H1 (cell line): ENCODE measurements at regions not wholly inside any gene's neighbourhood (a gene's known extent, or its start where the extent isn't known, plus 50 kb on each side); places are given as distances from the start of the nearest gene placed in this dataset.

Experiments used
- CTCF ChIA-PET: fragments of 300-600 bp; sonication (Branson Sonifier 250); formaldehyde crosslinking; loops from one replicate; lab custom pipeline; 2021; ENCODE audit not compliant: partially characterized antibody; lab: Charles Lee
- POLR2A ChIA-PET: fragments of 300-600 bp; sonication (Branson Sonifier 250); formaldehyde crosslinking; loops from one replicate; lab custom pipeline; 2021; ENCODE audit warnings: inconsistent platforms; ENCODE audit not compliant: partially characterized antibody; lab: Charles Lee
- DNase-seq, 2 experiments: peaks; one replicate each; pipeline versions ENCODE4 v3.0.0 to v3.0.0-alpha.2; 2010 to 2022; ENCODE audit warnings: low spot score in 2 of 2, low read depth in 1 of 2, mixed read lengths in 1 of 2
- FAIRE-seq: peaks from 2 replicates; lab custom pipeline; 2011; peaks lifted over from hg19 to GRCh38; lab: Jason Lieb, UNC
- H2AFZ ChIP-seq: 2 replicates; pipeline ENCODE4 v1.8.1; 2012; ENCODE audit warnings: low read length, inconsistent platforms
- H2AK5ac ChIP-seq: 2 replicates; pipeline ENCODE4 v1.6.1; 2013; ENCODE audit warnings: low read depth, low read length
- H2BK120ac ChIP-seq: replicated peaks from 2 replicates; pipeline ENCODE3; 2013; ENCODE audit warnings: low read depth, low read length, inconsistent platforms
- H2BK12ac ChIP-seq: 2 replicates; pipeline ENCODE4 v1.6.1; 2013; ENCODE audit warnings: low read depth, low read length
- H2BK15ac ChIP-seq: 2 replicates; pipeline ENCODE4 v1.6.1; 2013; ENCODE audit warnings: low read length
- H2BK20ac ChIP-seq: 2 replicates; pipeline ENCODE4 v1.6.1; 2013; ENCODE audit warnings: low read length
- H2BK5ac ChIP-seq: 2 replicates; pipeline ENCODE4 v1.6.1; 2013; ENCODE audit warnings: low read depth, low read length
- H3K14ac ChIP-seq: 2 replicates; pipeline ENCODE4 v1.6.1; 2013; ENCODE audit warnings: inconsistent platforms; ENCODE audit not compliant: insufficient read length
- H3K18ac ChIP-seq: 2 replicates; pipeline ENCODE4 v1.6.1; 2013; ENCODE audit warnings: low read length; ENCODE audit errors: extremely low read depth
- H3K23ac ChIP-seq: 2 replicates; pipeline ENCODE4 v1.6.1; 2013; ENCODE audit warnings: inconsistent platforms; ENCODE audit not compliant: insufficient read length
- H3K23me2 ChIP-seq: 2 replicates; pipeline ENCODE4 v1.6.1; 2013; ENCODE audit warnings: low read depth, low read length
- H3K27ac ChIP-seq: 2 replicates; pipeline ENCODE4 v1.6.1; 2011; ENCODE audit warnings: low read depth, low read length, inconsistent platforms
- H3K27me3 ChIP-seq, 4 experiments: replicated peaks in 1 of 4; 1 replicate in 1 of 4; 2 replicates in 3 of 4; pipeline versions ENCODE4 v1.6.1 to v1.8.1; 2011 to 2013; ENCODE audit warnings: low read length in 3 of 4, mild to moderate bottlenecking in 3 of 4, inconsistent platforms in 2 of 4, mixed read lengths in 2 of 4, moderate library complexity in 1 of 4; ENCODE audit not compliant: control insufficient read depth in 3 of 4, insufficient read depth in 3 of 4; ENCODE audit errors: extremely low read depth in 1 of 4
- H3K36me3 ChIP-seq, 4 experiments: 2 replicates each; pipeline versions ENCODE4 v1.6.1 to v1.8.1; 2011 to 2013; ENCODE audit warnings: mild to moderate bottlenecking in 4 of 4, low read length in 3 of 4, moderate library complexity in 2 of 4, control low read depth in 1 of 4, inconsistent platforms in 1 of 4; ENCODE audit not compliant: insufficient read depth in 4 of 4, control insufficient read depth in 2 of 4
- H3K4ac ChIP-seq: replicated peaks from 2 replicates; pipeline ENCODE3; 2013; ENCODE audit warnings: low read length, low read depth, mixed read lengths, inconsistent platforms; ENCODE audit not compliant: insufficient read length
- H3K4me1 ChIP-seq, 4 experiments: replicated peaks in 1 of 4; 1 replicate in 1 of 4; 2 replicates in 3 of 4; pipeline versions ENCODE4 v1.6.1 to v1.8.1; 2011 to 2013; ENCODE audit warnings: low read length in 3 of 4, inconsistent platforms in 2 of 4, mixed read lengths in 1 of 4; ENCODE audit not compliant: insufficient read depth in 4 of 4, control insufficient read depth in 3 of 4
- H3K4me2 ChIP-seq, 2 experiments: 2 replicates each; pipeline versions ENCODE4 v1.6.1 to v1.8.1; 2011 to 2013; ENCODE audit warnings: low read depth in 2 of 2, low read length in 2 of 2, control low read depth in 1 of 2, inconsistent platforms in 1 of 2, mild to moderate bottlenecking in 1 of 2; ENCODE audit not compliant: insufficient read depth in 1 of 2
- H3K4me3 ChIP-seq, 4 experiments: fragments of 200-600, 300-600 bp in 1 of 4; sonication (generic), shearing (Covaris generic), sonication (Bioruptor Twin) in 1 of 4; 2 replicates each; pipeline versions ENCODE4 v1.5.1 to v1.8.1; 2011 to 2016; ENCODE audit warnings: low read length in 4 of 4, low read depth in 3 of 4, control low read depth in 2 of 4, inconsistent platforms in 2 of 4, mild to moderate bottlenecking in 2 of 4, mixed read lengths in 1 of 4, moderate library complexity in 1 of 4; ENCODE audit not compliant: insufficient read depth in 2 of 4; ENCODE audit errors: extremely low read depth in 1 of 4
- H3K56ac ChIP-seq: replicated peaks from 2 replicates; pipeline ENCODE3; 2013; ENCODE audit warnings: low read depth, mild to moderate bottlenecking, mixed read lengths, low read length, inconsistent platforms; ENCODE audit not compliant: insufficient read length
- H3K79me1 ChIP-seq: 2 replicates; pipeline ENCODE4 v1.6.1; 2013; ENCODE audit warnings: low read depth, low read length, control low read depth
- H3K79me2 ChIP-seq, 2 experiments: 2 replicates each; pipeline versions ENCODE4 v1.6.1 to v1.8.1; 2012 to 2013; ENCODE audit warnings: low read length in 2 of 2, mild to moderate bottlenecking in 2 of 2, inconsistent platforms in 1 of 2; ENCODE audit not compliant: insufficient read depth in 2 of 2, control insufficient read depth in 1 of 2
- H3K9ac ChIP-seq, 4 experiments: replicated peaks in 1 of 4; 1 replicate in 1 of 4; 2 replicates in 3 of 4; pipeline versions ENCODE4 v1.6.1 to v1.8.1; 2011 to 2013; ENCODE audit warnings: low read depth in 3 of 4, low read length in 3 of 4, control low read depth in 2 of 4, mild to moderate bottlenecking in 2 of 4, moderate library complexity in 2 of 4, inconsistent platforms in 1 of 4; ENCODE audit errors: extremely low read depth in 1 of 4
- H3K9me3 ChIP-seq, 2 experiments: 2 replicates each; pipeline versions ENCODE4 v1.6.1 to v1.8.1; 2012 to 2013; ENCODE audit warnings: mild to moderate bottlenecking in 2 of 2, moderate library complexity in 2 of 2, control low read depth in 1 of 2, inconsistent platforms in 1 of 2, low read depth in 1 of 2, low read length in 1 of 2, mixed read lengths in 1 of 2; ENCODE audit not compliant: insufficient read depth in 2 of 2
- H4K20me1 ChIP-seq, 2 experiments: replicated peaks in 1 of 2; 2 replicates each; pipeline versions ENCODE3 to v1.8.1; 2011 to 2013; ENCODE audit warnings: inconsistent platforms in 2 of 2, low read length in 2 of 2, mild to moderate bottlenecking in 1 of 2; ENCODE audit not compliant: insufficient read depth in 2 of 2, control insufficient read depth in 1 of 2
- H4K5ac ChIP-seq: 2 replicates; pipeline ENCODE4 v1.6.1; 2013; ENCODE audit warnings: low read length, low read depth, mixed read lengths, inconsistent platforms; ENCODE audit not compliant: insufficient read length
- H4K8ac ChIP-seq: 2 replicates; pipeline ENCODE4 v1.8.0; 2013; ENCODE audit warnings: mild to moderate bottlenecking, moderate library complexity, low read length, inconsistent platforms; ENCODE audit not compliant: insufficient read depth; ENCODE audit errors: extremely low read depth
- H4K91ac ChIP-seq: replicated peaks from 2 replicates; pipeline ENCODE3; 2013; ENCODE audit warnings: low read length, mixed read lengths, inconsistent platforms; ENCODE audit not compliant: insufficient read length
- ASH2L ChIP-seq: fragments of 200-600, 300-600 bp; sonication (generic); IDR thresholded peaks from one replicate; pipeline ENCODE4 v1.7.1; 2017; ENCODE audit warnings: low read length
- BACH1 ChIP-seq: IDR thresholded peaks from 2 replicates; pipeline ENCODE4 v1.6.1; 2012; ENCODE audit warnings: low read length, improper control_type of control experiment
- BCL11A ChIP-seq, 2 experiments: IDR thresholded peaks; one replicate each; pipeline ENCODE4 v1.6.1; 2011; ENCODE audit warnings: low read depth in 2 of 2, low read length in 2 of 2, mild to moderate bottlenecking in 2 of 2
- CBX5 ChIP-seq: fragments of 300-800, 300-1000 bp; sonication (generic); IDR thresholded peaks from 2 replicates; pipeline ENCODE4 v1.7.1; 2016; ENCODE audit warnings: antibody characterized with exemption, low read length, low read depth
- EP300 ChIP-seq, 2 experiments: IDR thresholded peaks; 1 replicate in 1 of 2; 2 replicates in 1 of 2; pipeline ENCODE4 v1.6.1; 2011 to 2012; ENCODE audit warnings: low read depth in 2 of 2, low read length in 2 of 2, mild to moderate bottlenecking in 2 of 2, borderline replicate concordance in 1 of 2, inconsistent platforms in 1 of 2, moderate library complexity in 1 of 2
- EZH2 ChIP-seq: fragments of 200-600 bp; sonication (generic); IDR thresholded peaks from 2 replicates; pipeline ENCODE4 v1.7.1; 2012; ENCODE audit warnings: low read depth, mild to moderate bottlenecking, moderate library complexity, low read length, inconsistent platforms; ENCODE audit not compliant: severe bottlenecking
- FOSL1 ChIP-seq: IDR thresholded peaks from 2 replicates; pipeline ENCODE4 v1.6.1; 2011; ENCODE audit warnings: mild to moderate bottlenecking, low read depth, low read length, moderate library complexity; ENCODE audit not compliant: insufficient read depth
- GTF2F1 ChIP-seq: IDR thresholded peaks from 2 replicates; pipeline ENCODE4 v1.6.1; 2012; ENCODE audit warnings: low read depth, low read length, improper control_type of control experiment, borderline replicate concordance
- RBBP5 ChIP-seq: IDR thresholded peaks from 2 replicates; pipeline ENCODE4 v1.7.1; 2012; ENCODE audit warnings: low read depth, mild to moderate bottlenecking, inconsistent platforms, low read length, moderate library complexity, borderline replicate concordance
- RFX5 ChIP-seq: IDR thresholded peaks from 2 replicates; pipeline ENCODE4 v1.6.1; 2011; ENCODE audit warnings: low read depth, low read length, improper control_type of control experiment, borderline replicate concordance
- SAP30 ChIP-seq: fragments of 300-600 bp; sonication (generic); IDR thresholded peaks from 2 replicates; pipeline ENCODE4 v1.7.1; 2012; ENCODE audit warnings: low read length, moderate library complexity, mild to moderate bottlenecking, inconsistent platforms; ENCODE audit not compliant: insufficient read depth, insufficient replicate concordance
- SP2 ChIP-seq: IDR thresholded peaks from 2 replicates; pipeline ENCODE4 v1.6.1; 2012; ENCODE audit warnings: mild to moderate bottlenecking, low read length, inconsistent platforms
- YY1 ChIP-seq: IDR thresholded peaks from 2 replicates; pipeline ENCODE4 v1.6.1; 2011; ENCODE audit warnings: low read depth, mild to moderate bottlenecking, low read length
- WGBS, 2 experiments: shearing (Covaris generic) in 1 of 2; methylation state at CpG; one replicate each; pipeline versions ENCODE4 v1.1.6 to v1.1.7; 2013 to 2015; ENCODE audit warnings: low lambda C conversion rate in 2 of 2, mixed read lengths in 2 of 2, inconsistent platforms in 1 of 2, low coverage in 1 of 2, missing lambda C conversion rate in 1 of 2; ENCODE audit not compliant: insufficient replicate concordance in 2 of 2, insufficient coverage in 1 of 2, insufficient read length in 1 of 2; ENCODE audit errors: extremely low coverage in 1 of 2, missing lambda C conversion rate in 1 of 2; 5-methylcytosine and 5-hydroxymethylcytosine counted together

- Histone ChIP-seq H4K8ac (0 out of 2 replicates have a peak overlapping the region, but pooled peaks have one; percentile 42), H3K23ac (no peak overlapping the region), H2AK5ac (no peak overlapping the region), H3K36me3 (no peaks in the 10 kb centered on the region), H3K9ac (no peak overlapping the region), H3K79me1 (no peaks in the 10 kb centered on the region; the same call in 1 of the 2 replicates), H3K4ac (no peak overlapping the region), H3K27me3 (no peaks in the 10 kb centered on the region), H3K18ac (no peak overlapping the region), H3K4me3 (no peak overlapping the region), H3K9me3 (no peaks in the 10 kb centered on the region), H2BK5ac (no peak overlapping the region), H3K23me2 (no peaks in the 10 kb centered on the region), H2BK20ac (no peak overlapping the region), H3K4me1 (peaks cover 4 to 19% (median 9%) of the 10 kb centered on the region in 4 experiments), H2BK120ac (no peak overlapping the region), H2BK15ac (no peak overlapping the region; the same call in 1 of the 2 replicates), H4K91ac (no peak overlapping the region), H3K56ac (no peak overlapping the region), H2AFZ (no peak overlapping the region), H3K79me2 (no peaks in the 10 kb centered on the region), H4K20me1 (peaks cover 3 to 16% of the 10 kb centered on the region in 2 experiments), H4K5ac (no peak overlapping the region), H3K4me2 (no peak overlapping the region), H3K27ac (no peak overlapping the region), H3K14ac (no peak overlapping the region), H2BK12ac (no peak overlapping the region)
- no peak for DNase-seq
- POLR2A ChIA-PET: no interaction called here
- FAIRE-seq: no peak
- 96% methylated on average over 20 of the region's 20 CpGs; no CpG with 5 or more reads in 1 of the 2 experiments for WGBS, 2 experiments
- CTCF ChIA-PET: interaction anchor here (1.2 to 4.8 kb wide), 2 partner anchors 10 to 115 kb away, joined by 6 to 30 read pairs; no protein-coding TSS in a partner anchor
- TF ChIP-seq EP300 (IDR thresholded peaks at IDR 0.05; ENCODE audit: borderline replicate concordance in 1 of 2, low read depth in 2 of 2, low read length in 2 of 2) (no peak), BACH1 (no peak), SP2 (no peak), BCL11A (IDR thresholded peaks at IDR 0.05; ENCODE audit: low read depth in 2 of 2, low read length in 2 of 2) (no peak), RBBP5 (no peak), YY1 (no peak), SAP30 (no peak), EZH2 (no peak), ASH2L (no peak), CBX5 (no peak), RFX5 (no peak), FOSL1 (no peak), GTF2F1 (no peak)
Observed at GRCh38 chr11:70828593-70829082, 423.7 kb downstream of the SHANK2 start.
